NCI-H1092 treated with DMSO at 0.1 percent for 48 hours (cell line): ENCODE measurements at regions not wholly inside any gene's neighbourhood (a gene's known extent, or its start where the extent isn't known, plus 50 kb on each side); places are given as distances from the start of the nearest gene placed in this dataset.

Source experiments
- DNase-seq: peaks from one replicate; lab custom pipeline; 2025; lab: John Stamatoyannopoulos, UW

GRCh38 chr18:2424420-2424819 lies 146.9 kb downstream of the METTL4 start:
- no peak for DNase-seq

GRCh38 chr18:2425426-2426317 lies 145.6 kb downstream of the METTL4 start:
- DNase-seq, result no peak

GRCh38 chr18:2430191-2430590 lies 141.1 kb downstream of the METTL4 start:
- no peak for DNase-seq

- no peak for DNase-seq
Measured at GRCh38 chr18:2431806-2432205, 139.5 kb downstream of the METTL4 start.

- no peak for DNase-seq
Measured at GRCh38 chr18:2433366-2433765, 137.9 kb downstream of the METTL4 start.

- no peak for DNase-seq
Measured at GRCh38 chr18:2441544-2441943, 129.8 kb downstream of the METTL4 start.

GRCh38 chr18:2442006-2442405 lies 129.3 kb downstream of the METTL4 start:
- no peak for DNase-seq

- no peak for DNase-seq
Measured at GRCh38 chr18:2442726-2443275, 128.5 kb downstream of the METTL4 start.

- no peak for DNase-seq
Measured at GRCh38 chr18:2444201-2444875, 127.0 kb downstream of the METTL4 start.

GRCh38 chr18:2448565-2449151 lies 122.6 kb downstream of the METTL4 start:
- no peak for DNase-seq

- no peak for DNase-seq
Measured at GRCh38 chr18:2451556-2451955, 119.7 kb downstream of the METTL4 start.

- DNase-seq, result no peak
Measured at GRCh38 chr18:2459886-2460285, 111.4 kb downstream of the METTL4 start.

- DNase-seq, result no peak
Measured at GRCh38 chr18:2466978-2467377, 104.3 kb downstream of the METTL4 start.

GRCh38 chr18:2468051-2468450 lies 103.3 kb downstream of the METTL4 start:
- DNase-seq, result no peak

- no peak for DNase-seq
Measured at GRCh38 chr18:2471523-2471922, 99.8 kb downstream of the METTL4 start.

GRCh38 chr18:2478662-2479061 lies 92.6 kb downstream of the METTL4 start:
- DNase-seq, result no peak

GRCh38 chr18:2480536-2480935 lies 90.8 kb downstream of the METTL4 start:
- DNase-seq, result no peak

GRCh38 chr18:2482706-2483475 lies 88.4 kb downstream of the METTL4 start:
- no peak for DNase-seq

GRCh38 chr18:2485983-2486382 lies 85.3 kb downstream of the METTL4 start:
- DNase-seq, result no peak

GRCh38 chr18:2486426-2486825 lies 84.9 kb downstream of the METTL4 start:
- DNase-seq, result no peak
